ACC112 (cell line): ENCODE measurements at regions not wholly inside any gene's neighbourhood (a gene's known extent, or its start where the extent isn't known, plus 50 kb on each side); places are given as distances from the start of the nearest gene placed in this dataset.
"Not testable (repeated sequence)": the region's sequence is repeated elsewhere in the genome, so short reads cannot be mapped to it uniquely, and the experiment has no call there.

Experiments
- H2AFZ ChIP-seq: fragments of 200-600 bp; sonication (generic); one replicate; pipeline ENCODE4 v1.6.0; 2017; ENCODE audit warnings: antibody characterized with exemption, low read length; ENCODE audit not compliant: unreplicated experiment
- H3K27ac ChIP-seq: fragments of 200-600 bp; sonication (generic); 2 replicates; pipeline ENCODE4 v1.5.1; 2014; ENCODE audit warnings: low read depth, mild to moderate bottlenecking, antibody characterized with exemption, low read length, moderate library complexity
- H3K27me3 ChIP-seq: fragments of 200-600 bp; sonication (generic); 2 replicates; pipeline ENCODE4 v1.6.1; 2014; ENCODE audit warnings: mild to moderate bottlenecking, antibody characterized with exemption, low read length, moderate library complexity, mixed read lengths; ENCODE audit not compliant: insufficient read depth
- H3K36me3 ChIP-seq: fragments of 200-600 bp; sonication (generic); 2 replicates; pipeline ENCODE4 v1.6.1; 2016; ENCODE audit warnings: mild to moderate bottlenecking, antibody characterized with exemption, low read length, moderate library complexity, mixed read lengths; ENCODE audit not compliant: insufficient read depth
- H3K4me1 ChIP-seq: fragments of 200-600 bp; sonication (generic); one replicate; pipeline ENCODE4 v1.6.1; 2016; ENCODE audit warnings: low read length, mixed read lengths; ENCODE audit not compliant: insufficient read depth, unreplicated experiment, control insufficient read depth
- H3K4me3 ChIP-seq: fragments of 200-600 bp; sonication (generic); 2 replicates; pipeline ENCODE4 v1.5.1; 2014; ENCODE audit warnings: mild to moderate bottlenecking, low read depth, low read length
- H3K79me2 ChIP-seq: fragments of 200-600 bp; sonication (generic); one replicate; pipeline ENCODE4 v1.6.0; 2016; ENCODE audit warnings: low read length; ENCODE audit not compliant: control insufficient read depth, unreplicated experiment, insufficient read depth

GRCh38 chr14:23719225-23719985 is 83.2 kb downstream of the DHRS2 start:
- Histone ChIP-seq H3K36me3 (no peaks in the 10 kb centered on the region), H2AFZ (no peak overlapping the region), H3K27me3 (peaks cover 35% of the 10 kb centered on the region; the same call in 1 of the 2 replicates), H3K79me2 (no peaks in the 10 kb centered on the region), H3K4me3 (no peak overlapping the region), H3K4me1 (no peaks in the 10 kb centered on the region), H3K27ac (no peak overlapping the region)

DNA sequence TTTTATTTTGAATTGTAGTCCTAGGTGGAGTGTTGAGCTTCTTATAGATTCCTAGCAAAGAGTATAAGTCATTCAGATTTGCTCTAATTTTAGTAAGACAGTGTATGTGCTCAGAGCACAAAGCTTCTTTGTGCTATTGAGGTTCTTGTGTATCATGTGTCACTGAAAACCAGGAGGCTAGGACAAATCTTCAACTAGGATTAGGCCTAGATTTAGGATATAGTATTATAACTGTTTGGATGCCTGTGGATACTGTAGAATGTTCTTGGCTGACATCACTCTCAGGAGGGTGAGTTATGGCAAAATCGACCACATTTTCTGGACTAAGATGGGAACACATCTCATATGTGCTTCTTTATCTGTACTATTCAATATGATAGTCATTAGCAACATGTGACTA is 86.5 kb downstream of the DHRS2 start:
- H3K27ac ChIP-seq: no peak overlapping the region
- peaks cover 4% of the 10 kb centered on the region for H3K4me1 ChIP-seq
- H2AFZ ChIP-seq: no peak overlapping the region
- no peaks in the 10 kb centered on the region for H3K36me3 ChIP-seq
- no peaks in the 10 kb centered on the region for H3K79me2 ChIP-seq
- H3K4me3 ChIP-seq: no peak overlapping the region
- peaks cover 20% of the 10 kb centered on the region; the same call in 1 of the 2 replicates for H3K27me3 ChIP-seq

DNA sequence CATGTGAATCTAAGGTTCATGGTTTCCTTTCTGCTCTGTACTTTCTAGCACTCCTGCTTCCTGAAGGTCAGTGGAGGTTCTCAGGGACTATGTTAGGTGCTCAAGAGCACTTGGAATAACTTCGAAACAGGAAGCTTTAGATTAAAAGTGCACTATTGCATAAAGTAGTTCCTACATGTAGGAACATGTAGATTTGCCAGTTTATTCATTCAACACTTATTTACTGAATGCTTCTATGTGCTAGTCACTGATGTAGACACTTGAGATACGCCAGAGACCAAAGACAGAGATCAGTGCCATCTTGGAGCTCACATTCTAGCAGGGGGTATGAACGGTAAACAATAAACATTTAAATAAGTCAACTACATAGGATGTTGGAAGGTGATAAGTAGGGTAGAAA is 87.7 kb downstream of the DHRS2 start:
- peaks cover 8% of the 10 kb centered on the region; the same call in 1 of the 2 replicates for H3K27me3 ChIP-seq
- no peak overlapping the region for H3K27ac ChIP-seq
- H2AFZ ChIP-seq: no peak overlapping the region
- no peaks in the 10 kb centered on the region for H3K79me2 ChIP-seq
- H3K4me3 ChIP-seq: no peak overlapping the region
- peaks cover 4% of the 10 kb centered on the region for H3K4me1 ChIP-seq
- H3K36me3 ChIP-seq: no peaks in the 10 kb centered on the region

DNA sequence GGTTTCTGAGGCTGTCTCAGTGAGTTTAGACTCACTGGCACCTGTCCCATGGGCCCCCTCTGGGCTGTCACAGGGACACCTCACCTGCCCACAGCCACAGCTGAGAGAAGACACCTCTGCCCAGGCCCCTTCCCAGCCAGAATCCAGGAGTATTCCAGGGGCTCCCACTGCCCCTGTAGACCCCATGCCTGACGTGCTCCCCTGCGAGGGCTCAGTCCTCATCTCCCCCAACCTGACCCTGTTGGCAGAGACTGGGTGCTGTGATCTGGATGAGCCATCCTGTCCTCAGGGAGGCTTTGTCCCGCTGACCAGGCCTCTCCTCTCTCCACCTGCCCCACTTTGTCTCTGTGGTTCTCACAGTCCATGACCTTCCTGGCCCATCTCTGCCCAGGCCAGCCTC is 89.4 kb downstream of the DHRS2 start:
- Histone ChIP-seq H3K79me2 (no peaks in the 10 kb centered on the region), H3K36me3 (no peaks in the 10 kb centered on the region), H3K4me3 (no peak overlapping the region), H3K27me3 (peaks cover 2% of the 10 kb centered on the region; the same call in 1 of the 2 replicates), H3K4me1 (peaks cover 4% of the 10 kb centered on the region), H2AFZ (no peak overlapping the region), H3K27ac (no peak overlapping the region)

DNA sequence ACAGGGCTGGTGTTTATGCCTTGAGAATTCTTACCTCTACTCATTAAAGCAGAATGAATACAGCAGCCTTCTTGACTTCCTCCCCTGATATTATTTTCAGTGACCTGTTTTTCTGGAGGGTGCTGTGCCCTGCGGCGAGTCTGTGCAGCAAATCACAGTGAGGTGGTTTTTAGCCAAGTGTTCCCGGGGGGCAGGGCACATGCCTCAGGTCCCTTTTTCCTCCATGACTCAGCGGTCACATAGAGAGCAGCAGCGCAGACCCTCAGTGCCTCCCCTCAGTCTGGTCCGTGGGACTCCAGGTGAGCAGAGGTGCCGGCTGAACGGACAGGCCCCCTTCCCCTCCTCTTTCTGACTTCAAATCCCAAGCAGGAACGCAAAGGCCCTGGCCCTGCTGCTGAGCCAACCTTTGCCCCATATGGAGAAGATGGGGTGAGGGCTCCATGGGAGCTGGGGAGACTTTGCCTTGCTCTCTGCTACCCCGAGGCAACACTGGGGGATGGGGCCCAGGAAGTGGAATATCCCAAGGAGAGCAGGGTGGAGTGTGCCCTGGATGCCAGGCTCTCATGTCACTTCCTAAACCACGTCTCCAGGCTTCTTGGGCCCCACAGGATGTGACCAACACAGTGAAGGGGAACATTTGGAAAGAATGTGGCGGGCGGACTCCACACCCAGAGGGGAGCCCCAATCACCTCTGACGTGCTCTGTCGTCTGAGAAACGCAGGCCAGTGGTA is 90.0 kb downstream of the DHRS2 start:
- no peak overlapping the region for H3K4me3 ChIP-seq
- H3K27me3 ChIP-seq: peaks cover 8% of the 10 kb centered on the region; the same call in 1 of the 2 replicates
- peaks cover 4% of the 10 kb centered on the region for H3K4me1 ChIP-seq
- no peak overlapping the region for H2AFZ ChIP-seq
- H3K79me2 ChIP-seq: no peaks in the 10 kb centered on the region
- no peak overlapping the region for H3K27ac ChIP-seq
- no peaks in the 10 kb centered on the region for H3K36me3 ChIP-seq

DNA sequence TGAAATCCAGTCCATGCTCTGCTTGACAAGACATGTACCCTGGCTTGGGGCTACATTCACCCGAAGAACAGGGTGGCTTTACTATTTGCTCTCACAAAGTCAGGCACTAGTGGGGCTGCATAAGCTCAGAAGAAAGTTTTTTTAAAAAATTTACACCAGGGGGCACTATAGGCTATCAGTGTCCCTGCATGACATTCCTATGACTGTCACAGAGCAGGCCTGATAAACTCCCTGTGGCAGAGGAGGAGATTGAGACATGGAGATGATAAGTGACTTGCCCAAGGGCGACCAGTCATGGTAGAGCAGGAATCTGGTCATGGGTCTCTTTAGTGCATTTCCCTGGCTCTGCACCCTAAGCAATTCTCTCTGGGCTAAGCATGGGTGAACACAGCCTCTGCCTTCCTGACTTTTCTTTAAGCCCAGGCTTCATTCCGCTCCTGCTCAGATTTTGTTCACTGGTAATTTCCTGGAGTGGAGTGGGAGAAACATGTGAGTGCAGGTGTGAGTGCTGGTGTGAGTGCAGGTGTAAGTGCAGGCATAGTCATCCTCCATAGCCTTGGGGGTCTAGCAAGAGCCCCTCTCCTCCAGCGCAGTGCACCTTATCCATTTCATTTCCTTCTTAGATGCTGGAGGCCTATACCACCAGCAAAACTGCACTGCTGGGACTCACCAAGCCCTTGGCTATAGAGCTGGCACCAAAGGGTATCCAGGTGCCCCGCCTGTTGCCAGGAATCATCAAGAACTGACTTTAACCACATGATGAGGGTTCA is 91.6 kb downstream of the DHRS2 start:
- Histone ChIP-seq H3K27me3 (peaks cover 24% of the 10 kb centered on the region), H3K36me3 (no peaks in the 10 kb centered on the region), H3K4me3 (no peak overlapping the region), H3K27ac (no peak overlapping the region), H2AFZ (no peak overlapping the region), H3K4me1 (peaks cover 4% of the 10 kb centered on the region), H3K79me2 (no peaks in the 10 kb centered on the region)

- Histone ChIP-seq H3K27ac (no peak overlapping the region), H3K4me3 (no peak overlapping the region), H3K79me2 (no peaks in the 10 kb centered on the region), H3K27me3 (peaks cover 32% of the 10 kb centered on the region), H3K36me3 (no peaks in the 10 kb centered on the region), H2AFZ (no peak overlapping the region), H3K4me1 (peaks cover 4% of the 10 kb centered on the region)
Measured at GRCh38 chr14:23728791-23729190, 92.6 kb downstream of the DHRS2 start.

GRCh38 chr14:23729720-23730387 is 93.7 kb downstream of the DHRS2 start:
- no peaks in the 10 kb centered on the region for H3K79me2 ChIP-seq
- no peak overlapping the region for H3K4me3 ChIP-seq
- no peak overlapping the region for H2AFZ ChIP-seq
- H3K27ac ChIP-seq: no peak overlapping the region
- H3K27me3 ChIP-seq: peaks cover 35% of the 10 kb centered on the region
- no peaks in the 10 kb centered on the region for H3K36me3 ChIP-seq
- H3K4me1 ChIP-seq: peaks cover 4% of the 10 kb centered on the region

DNA sequence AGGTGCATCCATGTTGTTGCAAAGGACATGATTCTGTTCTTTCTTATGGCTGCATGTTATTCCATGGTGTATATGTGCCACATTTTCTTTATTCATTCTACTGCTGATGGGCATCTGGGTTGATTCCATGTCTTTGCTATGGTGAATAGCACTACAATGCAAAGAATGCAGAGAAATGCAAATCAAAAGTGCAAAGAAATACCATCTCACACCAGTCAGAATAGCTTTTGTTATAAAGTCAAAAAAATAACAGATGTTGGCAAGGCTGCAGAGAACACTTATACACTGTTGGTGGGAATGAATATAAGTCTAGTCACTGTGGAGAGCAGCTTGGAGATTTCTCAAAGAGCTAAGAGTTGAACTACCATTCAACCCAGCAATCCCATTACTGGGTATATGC is 99.2 kb downstream of the DHRS2 start:
- no peak overlapping the region for H3K27ac ChIP-seq
- H3K4me1 ChIP-seq: no peaks in the 10 kb centered on the region
- H2AFZ ChIP-seq: no peak overlapping the region
- peaks cover 38% of the 10 kb centered on the region for H3K27me3 ChIP-seq
- H3K79me2 ChIP-seq: no peaks in the 10 kb centered on the region
- H3K36me3 ChIP-seq: no peaks in the 10 kb centered on the region
- no peak overlapping the region for H3K4me3 ChIP-seq

- H3K27ac ChIP-seq, H3K4me3 ChIP-seq, H2AFZ ChIP-seq, H3K4me1 ChIP-seq, H3K36me3 ChIP-seq, H3K79me2 ChIP-seq: not testable (repeated sequence)
- peaks cover 21% of the 10 kb centered on the region for H3K27me3 ChIP-seq
Measured at GRCh38 chr14:23744368-23744767, 108.2 kb downstream of the DHRS2 start.
